ENCODE measurements at regions not wholly inside any gene's neighbourhood (a gene's known extent, or its start where the extent isn't known, plus 50 kb on each side); places are given as distances from the start of the nearest gene placed in this dataset.

- CTCF ChIA-PET: interaction anchor here (1.0 kb wide), 1 partner anchor 116 kb away, joined by 3 read pairs; no protein-coding TSS in a partner anchor
- peak; percentile 54 for DNase-seq
- no TSS peak for BruUV-seq (replicated peaks)
- Mint-ChIP-seq H3K36me3 (ENCODE audit: insufficient read depth, unreplicated experiment) (peaks cover 6% of the 10 kb centered on the region), H3K9me3 (ENCODE audit: low read depth, unreplicated experiment) (peaks cover 3% of the 10 kb centered on the region), H3K4me1 (ENCODE audit: low read depth, unreplicated experiment) (peaks cover 24% of the 10 kb centered on the region), H3K4me3 (ENCODE audit: low read depth, unreplicated experiment) (no peak overlapping the region), H3K27ac (ENCODE audit: unreplicated experiment) (peak overlapping the region; percentile 34), H3K27me3 (ENCODE audit: unreplicated experiment) (no peaks in the 10 kb centered on the region)
- intact Hi-C loops (cut with micrococcal nuclease; ENCODE audit: unreplicated experiment): loop anchor here (10.0 kb wide), 2 partner anchors 104 to 196 kb away; no protein-coding TSS in a partner anchor
- no peak for TF ChIP-seq CTCF (IDR thresholded peaks at IDR 0.05; ENCODE audit: unreplicated experiment)
Measured at GRCh38 chr20:48180618-48181017, 395.3 kb upstream of the SULF2 start.

GRCh38 chr20:48180024-48180423 is 394.7 kb upstream of the SULF2 start:
- Mint-ChIP-seq H3K9me3 (ENCODE audit: low read depth, unreplicated experiment) (peaks cover 3% of the 10 kb centered on the region), H3K36me3 (ENCODE audit: insufficient read depth, unreplicated experiment) (peaks cover 6% of the 10 kb centered on the region), H3K4me1 (ENCODE audit: low read depth, unreplicated experiment) (peaks cover 24% of the 10 kb centered on the region), H3K4me3 (ENCODE audit: low read depth, unreplicated experiment) (no peak overlapping the region), H3K27ac (ENCODE audit: unreplicated experiment) (peak overlapping the region; percentile 34), H3K27me3 (ENCODE audit: unreplicated experiment) (no peaks in the 10 kb centered on the region)
- CTCF ChIA-PET: no interaction called here
- no peak for TF ChIP-seq CTCF (IDR thresholded peaks at IDR 0.05; ENCODE audit: unreplicated experiment)
- no TSS peak for BruUV-seq (replicated peaks)
- DNase-seq: no peak
- intact Hi-C loops (cut with micrococcal nuclease; ENCODE audit: unreplicated experiment): loop anchor here (10.0 kb wide), 2 partner anchors 105 to 195 kb away; no protein-coding TSS in a partner anchor

GRCh38 chr20:48178633-48179032 is 393.4 kb upstream of the SULF2 start:
- Mint-ChIP-seq H3K4me3 (ENCODE audit: low read depth, unreplicated experiment) (no peak overlapping the region), H3K27me3 (ENCODE audit: unreplicated experiment) (peaks cover 14% of the 10 kb centered on the region), H3K4me1 (ENCODE audit: low read depth, unreplicated experiment) (peaks cover 24% of the 10 kb centered on the region), H3K27ac (ENCODE audit: unreplicated experiment) (no peak overlapping the region), H3K9me3 (ENCODE audit: low read depth, unreplicated experiment) (peaks cover 3% of the 10 kb centered on the region), H3K36me3 (ENCODE audit: insufficient read depth, unreplicated experiment) (peaks cover 6% of the 10 kb centered on the region)
- no TSS peak for BruUV-seq (replicated peaks)
- DNase-seq: no peak
- intact Hi-C loops (cut with micrococcal nuclease; ENCODE audit: unreplicated experiment): no loop called here
- CTCF ChIA-PET: no interaction called here
- TF ChIP-seq CTCF (IDR thresholded peaks at IDR 0.05; ENCODE audit: unreplicated experiment): no peak

- H3K9me3 Mint-ChIP-seq (ENCODE audit: low read depth, unreplicated experiment): peaks cover 3% of the 10 kb centered on the region
- CTCF ChIA-PET: interaction anchor here (0.6 kb wide), 1 partner anchor 21 kb away, joined by 3 read pairs; no protein-coding TSS in a partner anchor
- peaks cover 24% of the 10 kb centered on the region for H3K4me1 Mint-ChIP-seq (ENCODE audit: low read depth, unreplicated experiment)
- no peak overlapping the region for H3K27ac Mint-ChIP-seq (ENCODE audit: unreplicated experiment)
- no peak overlapping the region for H3K4me3 Mint-ChIP-seq (ENCODE audit: low read depth, unreplicated experiment)
- no TSS peak for BruUV-seq (replicated peaks)
- peaks cover 29% of the 10 kb centered on the region for H3K27me3 Mint-ChIP-seq (ENCODE audit: unreplicated experiment)
- DNase-seq: no peak
- peaks cover 6% of the 10 kb centered on the region for H3K36me3 Mint-ChIP-seq (ENCODE audit: insufficient read depth, unreplicated experiment)
- intact Hi-C loops (cut with micrococcal nuclease; ENCODE audit: unreplicated experiment): no loop called here
- TF ChIP-seq CTCF (IDR thresholded peaks at IDR 0.05; ENCODE audit: unreplicated experiment): no peak
Measured at GRCh38 chr20:48177058-48177457, 391.8 kb upstream of the SULF2 start.
